Fibroblast of lung (primary cell): ENCODE measurements at regions not wholly inside any gene's neighbourhood (a gene's known extent, or its start where the extent isn't known, plus 50 kb on each side); places are given as distances from the start of the nearest gene placed in this dataset.

Experiments used
- DNase-seq, 2 donors: peaks; one replicate each; pipeline versions ENCODE4 v3.0.0 to v3.0.0-alpha.2; 2010; ENCODE audit warnings: low read depth in 2 of 2
- H2AFZ ChIP-seq: 2 replicates; pipeline ENCODE4 v1.5.1; 2012; ENCODE audit warnings: low read length, control low read depth, inconsistent platforms
- H3K27ac ChIP-seq: 2 replicates; pipeline ENCODE4 v1.5.1; 2011; ENCODE audit warnings: low read length, control low read depth; ENCODE audit not compliant: insufficient read depth
- H3K27me3 ChIP-seq: 2 replicates; pipeline ENCODE4 v1.5.1; 2011; ENCODE audit warnings: mild to moderate bottlenecking, low read length; ENCODE audit not compliant: control insufficient read depth, insufficient read depth
- H3K36me3 ChIP-seq: 2 replicates; pipeline ENCODE4 v1.5.1; 2011; ENCODE audit warnings: low read length; ENCODE audit not compliant: control insufficient read depth, insufficient read depth
- H3K4me1 ChIP-seq: 2 replicates; pipeline ENCODE4 v1.5.1; 2011; ENCODE audit warnings: low read length; ENCODE audit not compliant: control insufficient read depth, insufficient read depth; ENCODE audit errors: extremely low read depth
- H3K4me2 ChIP-seq: 2 replicates; pipeline ENCODE4 v1.5.1; 2011; ENCODE audit warnings: low read length, control low read depth; ENCODE audit not compliant: insufficient read depth; ENCODE audit errors: extremely low read depth
- H3K4me3 ChIP-seq, 4 experiments: fragments of 200-600 bp in 1 of 4; sonication (generic) in 1 of 4; replicated peaks in 1 of 4; 2 replicates each; pipeline ENCODE4 v1.5.1; 2011 to 2016; ENCODE audit warnings: low read length in 4 of 4, low read depth in 3 of 4, mild to moderate bottlenecking in 3 of 4, control low read depth in 2 of 4, inconsistent platforms in 1 of 4, mixed read lengths in 1 of 4; ENCODE audit not compliant: insufficient read depth in 1 of 4; ENCODE audit errors: control extremely low read depth in 1 of 4
- H3K79me2 ChIP-seq: 2 replicates; pipeline ENCODE4 v1.5.1; 2012; ENCODE audit warnings: mild to moderate bottlenecking, low read length, inconsistent platforms; ENCODE audit not compliant: control insufficient read depth, insufficient read depth
- H3K9ac ChIP-seq: 2 replicates; pipeline ENCODE4 v1.5.1; 2011; ENCODE audit warnings: mild to moderate bottlenecking, low read length, control low read depth; ENCODE audit not compliant: insufficient read depth
- H3K9me3 ChIP-seq: 2 replicates; pipeline ENCODE4 v1.5.1; 2012; ENCODE audit warnings: low read depth, low read length; ENCODE audit not compliant: control insufficient read depth, insufficient read depth
- H4K20me1 ChIP-seq: 2 replicates; pipeline ENCODE4 v1.5.1; 2011; ENCODE audit warnings: low read length; ENCODE audit not compliant: control insufficient read depth, insufficient read depth; ENCODE audit errors: extremely low read depth
- CTCF ChIP-seq, 2 donors: IDR thresholded peaks in 1 of 2; conservative IDR thresholded peaks in 1 of 2; 1 replicate in 1 of 2; 2 replicates in 1 of 2; pipeline ENCODE4 v1.5.1; 2011 to 2012; ENCODE audit warnings: low read length in 2 of 2, control low read depth in 1 of 2, inconsistent platforms in 1 of 2, low read depth in 1 of 2, mild to moderate bottlenecking in 1 of 2
- EZH2 ChIP-seq: IDR thresholded peaks from 2 replicates; pipeline ENCODE4 v1.5.1; 2012; ENCODE audit warnings: low read length, control low read depth, mild to moderate bottlenecking; ENCODE audit errors: missing control alignments

DNA sequence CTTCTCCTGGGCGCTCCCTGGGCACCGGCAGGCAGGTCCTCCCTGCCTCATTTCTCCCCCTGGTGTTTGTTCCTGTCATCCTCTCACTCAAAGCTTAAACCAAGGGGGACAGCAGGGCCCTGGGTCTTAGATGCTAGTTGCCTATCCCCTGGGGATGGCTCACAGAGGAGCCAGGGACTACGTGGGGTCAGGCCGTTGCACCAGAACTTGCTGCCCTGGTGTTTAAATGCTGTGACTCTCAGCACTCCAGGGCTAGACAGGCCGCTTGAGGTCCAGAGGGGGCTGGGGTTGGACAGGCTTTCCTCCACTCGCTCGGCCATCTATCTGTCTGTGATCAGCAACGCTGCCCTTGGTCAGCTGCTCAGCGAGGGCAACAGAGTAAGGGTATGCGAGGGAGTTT is 340.3 kb downstream of the CXCL12 start:
- H3K27ac ChIP-seq = no peak overlapping the region
- H3K4me3 ChIP-seq = no peak overlapping the region
- H2AFZ ChIP-seq = no peak overlapping the region
- H3K4me2 ChIP-seq = no peak overlapping the region
- no peaks in the 10 kb centered on the region for H4K20me1 ChIP-seq
- H3K4me1 ChIP-seq = no peaks in the 10 kb centered on the region
- peaks cover 11% of the 10 kb centered on the region for H3K27me3 ChIP-seq
- H3K9ac ChIP-seq = no peak overlapping the region
- H3K79me2 ChIP-seq = no peaks in the 10 kb centered on the region
- H3K9me3 ChIP-seq = no peaks in the 10 kb centered on the region
- no peak for TF ChIP-seq CTCF (conservative IDR thresholded peaks at IDR 0.05 in 1 of 2, IDR thresholded peaks at IDR 0.05 in 1 of 2; ENCODE audit: low read depth in 1 of 2, low read length in 2 of 2)
- no peak for TF ChIP-seq EZH2
- DNase-seq = no peak
- H3K36me3 ChIP-seq = no peaks in the 10 kb centered on the region

DNA sequence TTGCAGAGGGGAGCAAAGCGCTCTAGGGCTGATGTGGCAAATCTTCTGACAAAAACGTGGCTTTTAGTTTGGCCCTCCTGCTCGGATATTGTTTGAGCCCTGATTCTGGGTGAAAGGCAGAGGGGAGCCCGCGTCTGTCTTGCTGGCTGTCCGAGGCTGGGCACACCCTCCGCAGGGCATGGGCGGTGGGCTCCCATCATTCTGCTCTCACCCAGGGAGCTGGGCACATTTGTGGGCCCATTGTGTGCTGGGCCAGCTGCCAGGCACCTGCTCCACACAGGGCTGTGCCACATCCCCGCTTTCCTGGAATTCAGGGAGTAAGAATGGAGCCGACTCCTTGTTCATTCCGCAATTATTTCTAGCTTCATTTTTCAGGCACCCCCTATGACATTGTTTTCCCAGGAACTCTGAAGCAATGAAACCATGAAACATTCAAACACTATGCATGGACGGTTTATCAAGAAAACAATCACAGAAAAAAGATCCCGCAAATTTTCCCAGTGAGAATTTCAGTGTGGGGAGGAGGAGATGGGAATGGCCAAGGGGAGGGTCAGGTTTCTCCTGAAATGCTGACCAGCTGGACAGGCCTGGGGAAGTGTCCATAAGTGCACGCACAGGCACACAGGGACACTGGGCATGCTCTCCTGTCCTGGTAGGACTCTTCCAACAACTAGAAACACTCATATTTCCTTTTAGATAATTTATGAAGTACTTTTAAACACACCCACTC is 341.1 kb downstream of the CXCL12 start:
- Histone ChIP-seq H4K20me1 (no peaks in the 10 kb centered on the region), H3K36me3 (no peaks in the 10 kb centered on the region), H3K4me2 (no peak overlapping the region), H3K4me3 (no peak overlapping the region), H3K79me2 (no peaks in the 10 kb centered on the region), H3K4me1 (no peaks in the 10 kb centered on the region), H2AFZ (no peak overlapping the region), H3K9ac (no peak overlapping the region), H3K9me3 (no peaks in the 10 kb centered on the region), H3K27ac (no peak overlapping the region), H3K27me3 (peaks cover 9% of the 10 kb centered on the region)
- DNase-seq = no peak
- TF ChIP-seq CTCF (conservative IDR thresholded peaks at IDR 0.05 in 1 of 2, IDR thresholded peaks at IDR 0.05 in 1 of 2; ENCODE audit: low read depth in 1 of 2, low read length in 2 of 2) (no peak), EZH2 (no peak)

DNA sequence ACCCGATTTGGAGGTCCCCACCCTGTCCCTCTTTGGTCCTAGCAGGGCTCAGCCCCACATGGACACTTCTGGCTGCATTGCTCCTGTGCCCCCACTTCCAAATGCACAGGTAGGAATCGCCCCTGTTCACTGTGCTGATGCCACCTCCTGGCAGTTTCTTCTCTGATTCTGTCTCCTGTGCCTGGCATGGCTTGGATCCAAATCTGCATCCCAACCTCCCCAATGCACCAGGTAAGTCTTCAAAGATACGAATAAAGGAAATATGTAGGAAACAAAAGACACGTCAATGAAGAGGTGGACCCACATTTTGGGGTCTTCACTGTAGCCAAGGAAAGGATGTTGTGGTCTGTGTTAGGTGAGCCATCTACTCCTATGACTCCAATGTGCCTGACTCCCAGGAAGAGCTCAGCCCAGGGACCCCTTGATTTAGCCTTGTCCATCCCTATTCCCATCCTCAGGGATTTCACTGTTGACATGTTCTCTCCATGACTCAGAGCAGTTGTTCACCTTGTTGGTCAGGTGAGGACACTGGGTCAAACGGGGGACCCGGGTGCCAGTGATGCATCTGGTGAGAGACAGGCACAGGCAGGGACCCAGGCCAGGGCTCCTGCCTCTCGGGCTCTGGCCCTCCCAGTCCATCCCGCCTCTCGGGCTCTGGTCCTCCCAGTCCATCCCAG is 341.8 kb downstream of the CXCL12 start:
- Histone ChIP-seq H3K79me2 (no peaks in the 10 kb centered on the region), H3K4me2 (no peak overlapping the region), H3K9me3 (no peaks in the 10 kb centered on the region), H3K27ac (no peak overlapping the region), H3K4me1 (no peaks in the 10 kb centered on the region), H3K9ac (no peak overlapping the region), H2AFZ (no peak overlapping the region), H3K36me3 (no peaks in the 10 kb centered on the region), H3K27me3 (peaks cover 7% of the 10 kb centered on the region), H3K4me3 (no peak overlapping the region), H4K20me1 (no peaks in the 10 kb centered on the region)
- TF ChIP-seq CTCF (conservative IDR thresholded peaks at IDR 0.05 in 1 of 2, IDR thresholded peaks at IDR 0.05 in 1 of 2; ENCODE audit: low read depth in 1 of 2, low read length in 2 of 2) = no peak
- no peak for TF ChIP-seq EZH2
- no peak for DNase-seq
